Mesenchymal stem cell (in vitro differentiated cells and primary cell): ENCODE measurements at regions not wholly inside any gene's neighbourhood (a gene's known extent, or its start where the extent isn't known, plus 50 kb on each side); places are given as distances from the start of the nearest gene placed in this dataset.
A peak's percentile ranks its signal among the peaks of the same experiment; 100 is the strongest.

Source experiments
- DNase-seq: peaks from one replicate; pipeline ENCODE4 v3.0.0-alpha.2; 2013
- H2AFZ ChIP-seq: one replicate; pipeline ENCODE4 v1.6.1; 2013; ENCODE audit warnings: low read depth, mild to moderate bottlenecking, control low read depth, inconsistent platforms, low read length, moderate library complexity
- H2AK5ac ChIP-seq: 2 replicates; pipeline ENCODE4 v1.6.1; 2013; ENCODE audit warnings: low read length, moderate library complexity, mild to moderate bottlenecking, inconsistent platforms; ENCODE audit not compliant: severe bottlenecking
- H2BK120ac ChIP-seq: one replicate; pipeline ENCODE4 v1.6.1; 2013; ENCODE audit warnings: low read depth, mild to moderate bottlenecking, inconsistent platforms, low read length, moderate library complexity
- H2BK12ac ChIP-seq, 2 experiments: one replicate each; pipeline ENCODE4 v1.6.1; 2013; ENCODE audit warnings: inconsistent platforms in 2 of 2, low read length in 2 of 2, mild to moderate bottlenecking in 2 of 2, moderate library complexity in 2 of 2, control low read depth in 1 of 2
- H2BK15ac ChIP-seq: one replicate; pipeline ENCODE4 v1.6.1; 2013; ENCODE audit warnings: mild to moderate bottlenecking, low read depth, inconsistent platforms; ENCODE audit not compliant: poor library complexity, severe bottlenecking
- H2BK5ac ChIP-seq: 2 replicates; pipeline ENCODE4 v1.6.1; 2013; ENCODE audit warnings: low read depth, mild to moderate bottlenecking, low read length, control low read depth, inconsistent platforms; ENCODE audit not compliant: poor library complexity, severe bottlenecking
- H3K14ac ChIP-seq, 2 experiments: one replicate each; pipeline ENCODE4 v1.6.1; 2013; ENCODE audit warnings: inconsistent platforms in 2 of 2, low read length in 2 of 2, control low read depth in 1 of 2, mild to moderate bottlenecking in 1 of 2, moderate library complexity in 1 of 2
- H3K18ac ChIP-seq, 2 experiments: one replicate each; pipeline ENCODE4 v1.6.1; 2013; ENCODE audit warnings: inconsistent platforms in 2 of 2, low read length in 2 of 2, control low read depth in 1 of 2, low read depth in 1 of 2, mild to moderate bottlenecking in 1 of 2
- H3K23ac ChIP-seq, 2 experiments: one replicate each; pipeline ENCODE4 v1.6.1; 2013; ENCODE audit warnings: inconsistent platforms in 2 of 2, low read length in 2 of 2, mild to moderate bottlenecking in 2 of 2, moderate library complexity in 2 of 2, control low read depth in 1 of 2
- H3K27ac ChIP-seq: 2 replicates; pipeline ENCODE4 v1.5.1; 2013; ENCODE audit warnings: mild to moderate bottlenecking, moderate library complexity, low read length, control low read depth, inconsistent platforms; ENCODE audit not compliant: poor library complexity, severe bottlenecking
- H3K27me3 ChIP-seq, 2 experiments: 2 replicates each; pipeline versions ENCODE4 v1.6.1 to v1.7.0; 2013; ENCODE audit warnings: low read length in 2 of 2, mild to moderate bottlenecking in 2 of 2, moderate library complexity in 2 of 2, control low read depth in 1 of 2, inconsistent platforms in 1 of 2; ENCODE audit not compliant: control insufficient read depth in 1 of 2, insufficient read depth in 1 of 2
- H3K36me3 ChIP-seq, 2 experiments: 2 replicates each; pipeline versions ENCODE4 v1.6.1 to v1.7.0; 2013; ENCODE audit warnings: low read length in 2 of 2, control low read depth in 1 of 2, inconsistent platforms in 1 of 2, low read depth in 1 of 2, mild to moderate bottlenecking in 1 of 2; ENCODE audit not compliant: insufficient read depth in 2 of 2, control insufficient read depth in 1 of 2
- H3K4ac ChIP-seq, 2 experiments: one replicate each; pipeline ENCODE4 v1.6.1; 2013; ENCODE audit warnings: inconsistent platforms in 2 of 2, low read length in 2 of 2, mild to moderate bottlenecking in 2 of 2, moderate library complexity in 2 of 2, control low read depth in 1 of 2, low read depth in 1 of 2
- H3K4me1 ChIP-seq: 2 replicates; pipeline ENCODE4 v1.6.1; 2013; ENCODE audit warnings: low read depth, low read length, control low read depth; ENCODE audit not compliant: control insufficient read depth, insufficient read depth
- H3K4me2 ChIP-seq: 2 replicates; pipeline ENCODE4 v1.6.1; 2013; ENCODE audit warnings: low read length, mild to moderate bottlenecking, inconsistent platforms; ENCODE audit not compliant: poor library complexity, severe bottlenecking
- H3K4me3 ChIP-seq, 2 experiments: 2 replicates each; pipeline versions ENCODE4 v1.5.1 to v1.7.0; 2013; ENCODE audit warnings: low read length in 2 of 2, mild to moderate bottlenecking in 2 of 2, control low read depth in 1 of 2, low read depth in 1 of 2; ENCODE audit not compliant: insufficient read depth in 1 of 2
- H3K79me1 ChIP-seq: replicated peaks from 2 replicates; pipeline ENCODE4 v1.6.1; 2013; ENCODE audit warnings: mild to moderate bottlenecking, control low read depth, low read length, inconsistent platforms; ENCODE audit not compliant: poor library complexity, severe bottlenecking
- H3K9ac ChIP-seq: 2 replicates; pipeline ENCODE4 v1.7.0; 2013; ENCODE audit warnings: mild to moderate bottlenecking, low read length, moderate library complexity
- H3K9me3 ChIP-seq: 2 replicates; pipeline ENCODE4 v1.7.0; 2013; ENCODE audit warnings: mild to moderate bottlenecking, low read length; ENCODE audit not compliant: control insufficient read depth
- H4K8ac ChIP-seq: one replicate; pipeline ENCODE4 v1.6.1; 2013; ENCODE audit warnings: inconsistent platforms, mild to moderate bottlenecking, low read length, moderate library complexity
- H4K91ac ChIP-seq: one replicate; pipeline ENCODE4 v1.6.1; 2013; ENCODE audit warnings: mild to moderate bottlenecking, low read length, inconsistent platforms
- WGBS: methylation state at CpG from one replicate; pipeline ENCODE4 v1.1.7; 2013; ENCODE audit warnings: mixed read lengths; 5-methylcytosine and 5-hydroxymethylcytosine counted together

GRCh38 chr22:48135592-48135991, 1373.1 kb downstream of the TBC1D22A start:
- no peak overlapping the region for H4K91ac ChIP-seq
- no peak overlapping the region for H2AK5ac ChIP-seq
- no peak overlapping the region for H3K27ac ChIP-seq
- DNase-seq = no peak
- H2BK5ac ChIP-seq = no peak overlapping the region
- no peak overlapping the region for H3K4me3 ChIP-seq
- H2AFZ ChIP-seq = no peak overlapping the region
- H3K9ac ChIP-seq = no peak overlapping the region
- H3K14ac ChIP-seq = no peak overlapping the region
- H2BK120ac ChIP-seq = no peak overlapping the region
- H3K79me1 ChIP-seq = no peaks in the 10 kb centered on the region
- H3K9me3 ChIP-seq = peaks cover 7% of the 10 kb centered on the region
- no peak overlapping the region for H3K4ac ChIP-seq
- no peak overlapping the region for H3K18ac ChIP-seq
- 86% methylated on average over 6 of the region's 8 CpGs for WGBS
- H3K36me3 ChIP-seq = no peaks in the 10 kb centered on the region
- no peaks in the 10 kb centered on the region for H3K27me3 ChIP-seq
- no peak overlapping the region for H4K8ac ChIP-seq
- H3K4me2 ChIP-seq = no peak overlapping the region
- H2BK12ac ChIP-seq = no peak overlapping the region
- H3K4me1 ChIP-seq = no peaks in the 10 kb centered on the region
- no peak overlapping the region for H2BK15ac ChIP-seq
- H3K23ac ChIP-seq = no peak overlapping the region

- Histone ChIP-seq H2BK15ac (no peak overlapping the region), H3K79me1 (no peaks in the 10 kb centered on the region), H3K18ac (no peak overlapping the region), H4K91ac (no peak overlapping the region), H3K4me2 (no peak overlapping the region), H3K9me3 (no peaks in the 10 kb centered on the region), H3K4me1 (peaks cover 2% of the 10 kb centered on the region), H3K27me3 (no peaks in the 10 kb centered on the region), H2BK120ac (no peak overlapping the region), H3K4me3 (no peak overlapping the region), H3K9ac (no peak overlapping the region), H2AFZ (no peak overlapping the region), H3K4ac (no peak overlapping the region), H3K14ac (no peak overlapping the region), H2BK5ac (no peak overlapping the region), H3K23ac (no peak overlapping the region), H2BK12ac (no peak overlapping the region), H4K8ac (no peak overlapping the region), H3K36me3 (peaks cover 0 to 3% of the 10 kb centered on the region in 2 experiments), H2AK5ac (no peak overlapping the region), H3K27ac (no peak overlapping the region)
- no peak for DNase-seq
- WGBS = 49% methylated on average over 3 of the region's 3 CpGs
Observed at GRCh38 chr22:48125416-48125815, 1363.0 kb downstream of the TBC1D22A start.

DNA sequence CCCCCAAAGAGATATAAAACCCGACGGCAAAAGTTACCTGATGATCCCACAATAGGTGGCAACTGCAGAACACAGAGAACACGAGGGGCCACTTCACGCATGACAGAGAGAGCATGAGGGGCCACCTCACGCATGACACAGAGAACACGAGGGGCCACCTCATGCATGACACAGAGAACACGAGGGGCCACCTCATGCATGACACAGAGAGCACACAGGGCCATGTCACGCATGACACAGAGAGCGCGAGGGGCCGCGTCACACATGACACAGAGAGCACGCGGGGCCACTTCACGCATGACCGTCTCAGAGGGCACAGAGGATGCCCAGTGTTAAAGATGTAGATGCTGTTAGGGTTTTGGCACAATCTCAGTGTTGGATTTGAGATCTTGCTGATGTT, 1359.5 kb downstream of the TBC1D22A start:
- H3K27me3 ChIP-seq = no peaks in the 10 kb centered on the region
- 88% methylated on average over 16 of the region's 16 CpGs for WGBS

DNA sequence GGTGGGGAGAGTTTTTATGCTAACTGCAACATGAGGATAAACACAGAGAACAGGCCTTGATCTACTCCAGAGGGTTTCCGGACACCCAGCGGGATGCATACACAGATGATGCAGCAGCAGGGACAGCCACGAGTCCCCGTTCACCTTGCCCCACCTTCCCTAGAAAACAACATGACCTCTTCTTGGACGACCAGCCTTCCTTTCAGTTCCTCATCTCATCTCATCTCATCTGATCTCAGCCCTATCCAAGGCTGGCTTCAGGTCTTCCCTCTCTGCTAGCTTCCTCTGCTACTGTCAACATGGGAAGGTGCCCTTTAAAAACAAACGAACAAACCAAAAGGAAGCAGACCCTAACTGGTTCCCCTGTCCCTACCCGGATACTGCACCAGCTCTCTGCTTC, 1356.2 kb downstream of the TBC1D22A start:
- H2BK5ac ChIP-seq = no peak overlapping the region
- H3K4ac ChIP-seq = no peak overlapping the region
- no peak overlapping the region for H3K4me2 ChIP-seq
- H3K14ac ChIP-seq = no peak overlapping the region
- no peak overlapping the region for H3K18ac ChIP-seq
- no peak overlapping the region for H3K23ac ChIP-seq
- no peaks in the 10 kb centered on the region for H3K9me3 ChIP-seq
- H2BK120ac ChIP-seq = no peak overlapping the region
- H2BK12ac ChIP-seq = no peak overlapping the region
- no peak overlapping the region for H3K27ac ChIP-seq
- DNase-seq = no peak
- peaks cover 0 to 3% of the 10 kb centered on the region in 2 experiments for H3K36me3 ChIP-seq
- no peaks in the 10 kb centered on the region for H3K79me1 ChIP-seq
- no peak overlapping the region for H2AK5ac ChIP-seq
- 64% methylated on average over 7 of the region's 7 CpGs for WGBS
- H2BK15ac ChIP-seq = no peak overlapping the region
- no peak overlapping the region for H3K9ac ChIP-seq
- no peaks in the 10 kb centered on the region for H3K27me3 ChIP-seq
- no peak overlapping the region for H4K8ac ChIP-seq
- H2AFZ ChIP-seq = no peak overlapping the region
- no peak overlapping the region for H3K4me3 ChIP-seq
- H4K91ac ChIP-seq = no peak overlapping the region
- peaks cover 2% of the 10 kb centered on the region for H3K4me1 ChIP-seq

More for the DNA sequence above, 1359.5 kb downstream of the TBC1D22A start:
- Histone ChIP-seq H2BK15ac (no peak overlapping the region), H3K18ac (no peak overlapping the region), H3K4me1 (peaks cover 2% of the 10 kb centered on the region), H3K4ac (no peak overlapping the region), H4K8ac (no peak overlapping the region), H3K36me3 (peaks cover 0 to 3% of the 10 kb centered on the region in 2 experiments), H3K9ac (no peak overlapping the region), H2BK12ac (no peak overlapping the region), H4K91ac (peak overlapping the region; percentile 56), H3K4me2 (no peak overlapping the region), H3K79me1 (no peaks in the 10 kb centered on the region), H3K9me3 (no peaks in the 10 kb centered on the region), H3K27ac (no peak overlapping the region), H2AK5ac (no peak overlapping the region), H2AFZ (no peak overlapping the region), H3K23ac (no peak overlapping the region), H2BK5ac (no peak overlapping the region), H3K4me3 (no peak overlapping the region), H2BK120ac (no peak overlapping the region), H3K14ac (no peak overlapping the region)
- no peak for DNase-seq
